SK-N-SH (cell line): ENCODE measurements at regions not wholly inside any gene's neighbourhood (a gene's known extent, or its start where the extent isn't known, plus 50 kb on each side); places are given as distances from the start of the nearest gene placed in this dataset.

Experiments
- CTCF ChIA-PET: fragments of 300-600, 350-600 bp; formaldehyde crosslinking; extraction: SDS; loops from one replicate; lab custom pipeline; 2021; lab: Yijun Ruan, JAX
- POLR2A ChIA-PET: fragments of 350-600 bp; sonication (Branson Sonifier 250); formaldehyde crosslinking; extraction: SDS; loops from one replicate; lab custom pipeline; 2020; ENCODE audit warnings: antibody characterized with exemption, inconsistent platforms; lab: Yijun Ruan, JAX
- DNase-seq: peaks from one replicate; pipeline ENCODE4 v3.0.0; 2012
- H2AFZ ChIP-seq: fragments of 200-600 bp; sonication (generic); 2 replicates; pipeline ENCODE4 v1.8.1; 2016; ENCODE audit warnings: antibody characterized with exemption, mild to moderate bottlenecking, low read depth
- H3F3A ChIP-seq: fragments of 200-600 bp; sonication (generic); replicated peaks from 2 replicates; pipeline ENCODE3; 2016; ENCODE audit warnings: antibody characterized with exemption, mild to moderate bottlenecking; ENCODE audit not compliant: insufficient read depth
- H3K27ac ChIP-seq, 2 experiments: fragments of 200-500 bp in 1 of 2; fragments of 200-600 bp in 1 of 2; sonication (Bioruptor generic) in 1 of 2; sonication (generic), shearing (Covaris generic) in 1 of 2; 2 replicates each; pipeline versions ENCODE4 v1.5.1 to v1.6.1; 2014 to 2016; ENCODE audit warnings: low read depth in 2 of 2, inconsistent platforms in 1 of 2, low read length in 1 of 2, mild to moderate bottlenecking in 1 of 2, mixed read lengths in 1 of 2
- H3K27me3 ChIP-seq: fragments of 200-600 bp; sonication (generic), shearing (Covaris generic); 2 replicates; pipeline ENCODE4 v1.6.1; 2016; ENCODE audit warnings: mixed run types; ENCODE audit not compliant: insufficient read depth
- H3K36me3 ChIP-seq, 2 experiments: fragments of 200-500 bp in 1 of 2; fragments of 200-600 bp in 1 of 2; sonication (Bioruptor generic) in 1 of 2; sonication (generic) in 1 of 2; replicated peaks in 1 of 2; 2 replicates each; pipeline versions ENCODE3 to v1.5.1; 2014 to 2016; ENCODE audit warnings: low read length in 1 of 2, mild to moderate bottlenecking in 1 of 2; ENCODE audit not compliant: insufficient read depth in 2 of 2, control insufficient read depth in 1 of 2
- H3K4me1 ChIP-seq, 2 experiments: fragments of 200-500 bp in 1 of 2; fragments of 200-600 bp in 1 of 2; sonication (Bioruptor generic) in 1 of 2; sonication (generic), shearing (Covaris generic) in 1 of 2; 2 replicates each; pipeline versions ENCODE4 v1.5.1 to v1.6.1; 2014 to 2016; ENCODE audit warnings: low read depth in 1 of 2, low read length in 1 of 2, mixed run types in 1 of 2; ENCODE audit not compliant: insufficient read depth in 2 of 2, control insufficient read depth in 1 of 2
- H3K4me2 ChIP-seq: fragments of 200-600 bp; sonication (generic), shearing (Covaris generic); 2 replicates; pipeline ENCODE4 v1.6.1; 2017; ENCODE audit warnings: mixed run types
- H3K4me3 ChIP-seq, 2 experiments: fragments of 200-500 bp in 1 of 2; fragments of 200-600 bp in 1 of 2; sonication (Bioruptor generic) in 1 of 2; sonication (generic), shearing (Covaris generic) in 1 of 2; 2 replicates each; pipeline versions ENCODE4 v1.5.1 to v1.8.1; 2014 to 2016; ENCODE audit warnings: low read depth in 2 of 2, inconsistent platforms in 1 of 2, low read length in 1 of 2, mild to moderate bottlenecking in 1 of 2, mixed read lengths in 1 of 2, moderate library complexity in 1 of 2
- H3K79me2 ChIP-seq: fragments of 200-600 bp; sonication (generic); 2 replicates; pipeline ENCODE4 v1.8.1; 2017; ENCODE audit warnings: mild to moderate bottlenecking; ENCODE audit not compliant: insufficient read depth
- H3K9ac ChIP-seq: fragments of 200-600 bp; sonication (generic); 2 replicates; pipeline ENCODE4 v1.6.1; 2017; ENCODE audit warnings: mixed run types
- H3K9me2 ChIP-seq: fragments of 200-600 bp; sonication (generic); 2 replicates; pipeline ENCODE4 v1.6.1; 2017; ENCODE audit warnings: mixed run types
- H3K9me3 ChIP-seq: fragments of 200-600 bp; sonication (generic); 2 replicates; pipeline ENCODE4 v1.6.1; 2017; ENCODE audit warnings: mixed run types, mild to moderate bottlenecking, moderate library complexity
- H4K20me1 ChIP-seq: fragments of 200-600 bp; sonication (generic); 2 replicates; pipeline ENCODE4 v1.6.1; 2017; ENCODE audit warnings: mild to moderate bottlenecking, mixed run types; ENCODE audit not compliant: insufficient read depth
- ELF1 ChIP-seq: IDR thresholded peaks from 2 replicates; pipeline ENCODE4 v1.4.0; 2012
- EP300 ChIP-seq, 2 experiments: IDR thresholded peaks; 2 replicates each; pipeline versions ENCODE4 v1.4.0 to v1.6.1; 2012; ENCODE audit warnings: borderline replicate concordance in 1 of 2, low read depth in 1 of 2, low read length in 1 of 2
- FOXM1 ChIP-seq: IDR thresholded peaks from 2 replicates; pipeline ENCODE4 v1.4.0; 2012; ENCODE audit warnings: low read depth, mild to moderate bottlenecking
- GATA2 ChIP-seq: sonication (generic); formaldehyde crosslinking; IDR thresholded peaks from 2 replicates; pipeline ENCODE4 v1.5.0; 2020; ENCODE audit warnings: mild to moderate bottlenecking, missing genetic modification reagents
- JUND ChIP-seq: IDR thresholded peaks from 2 replicates; pipeline ENCODE4 v1.4.0; 2012
- MAX ChIP-seq: IDR thresholded peaks from 2 replicates; pipeline ENCODE4 v1.4.0; 2012; ENCODE audit warnings: low read depth
- MEF2A ChIP-seq: IDR thresholded peaks from 2 replicates; pipeline ENCODE4 v1.4.0; 2012; ENCODE audit warnings: low read depth, borderline replicate concordance
- NFIC ChIP-seq: IDR thresholded peaks from 2 replicates; pipeline ENCODE4 v1.4.0; 2012; ENCODE audit warnings: borderline replicate concordance
- REST ChIP-seq: IDR thresholded peaks from 2 replicates; pipeline ENCODE4 v1.6.1; 2012; ENCODE audit warnings: mild to moderate bottlenecking, low read depth, low read length, moderate library complexity
- RFX5 ChIP-seq: IDR thresholded peaks from 2 replicates; pipeline ENCODE4 v1.6.1; 2012; ENCODE audit warnings: mild to moderate bottlenecking, improper control_type of control experiment, low read length
- TAF1 ChIP-seq: IDR thresholded peaks from 2 replicates; pipeline ENCODE4 v1.6.1; 2012; ENCODE audit warnings: low read depth, mild to moderate bottlenecking, low read length, moderate library complexity, borderline replicate concordance
- TCF12 ChIP-seq: IDR thresholded peaks from 2 replicates; pipeline ENCODE4 v1.4.0; 2012
- YY1 ChIP-seq: IDR thresholded peaks from 2 replicates; pipeline ENCODE4 v1.4.0; 2012; ENCODE audit warnings: low read depth, mild to moderate bottlenecking
- WGBS: methylation state at CpG from one replicate; pipeline ENCODE4 v1.1.6; 2017; ENCODE audit warnings: low lambda C conversion rate; 5-methylcytosine and 5-hydroxymethylcytosine counted together
- TF ChIP-seq, protein P1 (sequence below): IDR thresholded peaks from 2 replicates; pipeline ENCODE4 v1.4.0; 2012; ENCODE audit warnings: low read depth, borderline replicate concordance
- TF ChIP-seq, protein P2 (sequence below): IDR thresholded peaks from 2 replicates; pipeline ENCODE4 v1.4.0; 2012; ENCODE audit warnings: low read depth, borderline replicate concordance

DNA sequence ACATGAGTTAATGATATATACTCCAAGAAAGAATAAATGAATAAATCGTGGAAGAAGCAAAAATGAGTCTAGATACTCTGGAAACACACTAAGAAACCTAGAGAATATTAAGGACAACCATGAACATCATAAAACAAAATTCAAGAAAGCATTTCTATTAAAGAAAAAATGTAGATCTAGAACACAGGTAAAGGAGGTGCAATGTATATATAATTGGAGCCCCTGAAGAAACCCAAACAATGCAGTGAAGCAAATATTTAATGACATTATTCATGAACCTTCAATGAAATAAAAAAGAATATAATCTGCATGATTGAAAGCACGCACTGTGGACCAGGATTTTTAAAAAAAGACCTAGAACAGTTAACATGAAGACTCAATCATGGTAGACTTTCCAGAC is 150.1 kb downstream of the ATPSCKMT start:
- POLR2A ChIA-PET = no interaction called here
- Histone ChIP-seq H3K4me3 (no peak overlapping the region), H3K27me3 (no peaks in the 10 kb centered on the region), H2AFZ (no peak overlapping the region), H3K9ac (no peak overlapping the region), H3K79me2 (no peaks in the 10 kb centered on the region), H4K20me1 (no peaks in the 10 kb centered on the region), H3K9me2 (no peaks in the 10 kb centered on the region), H3K9me3 (no peaks in the 10 kb centered on the region), H3K4me2 (no peak overlapping the region), H3K36me3 (no peaks in the 10 kb centered on the region), H3K27ac (no peak overlapping the region), H3K4me1 (no peaks in the 10 kb centered on the region), H3F3A (no peaks in the 10 kb centered on the region)
- TF ChIP-seq ELF1 (no peak), GATA2 (CRISPR knock-in tag) (no peak), FOXM1 (no peak), RFX5 (no peak), JUND (no peak), REST (no peak), TAF1 (no peak), MAX (no peak), EP300 (IDR thresholded peaks at IDR 0.05; ENCODE audit: borderline replicate concordance in 1 of 2, low read depth in 1 of 2, low read length in 1 of 2) (no peak), YY1 (no peak), NFIC (no peak), TCF12 (no peak), MEF2A (no peak)
- TF ChIP-seq, protein P1, sequence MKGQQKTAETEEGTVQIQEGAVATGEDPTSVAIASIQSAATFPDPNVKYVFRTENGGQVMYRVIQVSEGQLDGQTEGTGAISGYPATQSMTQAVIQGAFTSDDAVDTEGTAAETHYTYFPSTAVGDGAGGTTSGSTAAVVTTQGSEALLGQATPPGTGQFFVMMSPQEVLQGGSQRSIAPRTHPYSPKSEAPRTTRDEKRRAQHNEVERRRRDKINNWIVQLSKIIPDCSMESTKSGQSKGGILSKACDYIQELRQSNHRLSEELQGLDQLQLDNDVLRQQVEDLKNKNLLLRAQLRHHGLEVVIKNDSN = no peak
- TF ChIP-seq, protein P2, sequence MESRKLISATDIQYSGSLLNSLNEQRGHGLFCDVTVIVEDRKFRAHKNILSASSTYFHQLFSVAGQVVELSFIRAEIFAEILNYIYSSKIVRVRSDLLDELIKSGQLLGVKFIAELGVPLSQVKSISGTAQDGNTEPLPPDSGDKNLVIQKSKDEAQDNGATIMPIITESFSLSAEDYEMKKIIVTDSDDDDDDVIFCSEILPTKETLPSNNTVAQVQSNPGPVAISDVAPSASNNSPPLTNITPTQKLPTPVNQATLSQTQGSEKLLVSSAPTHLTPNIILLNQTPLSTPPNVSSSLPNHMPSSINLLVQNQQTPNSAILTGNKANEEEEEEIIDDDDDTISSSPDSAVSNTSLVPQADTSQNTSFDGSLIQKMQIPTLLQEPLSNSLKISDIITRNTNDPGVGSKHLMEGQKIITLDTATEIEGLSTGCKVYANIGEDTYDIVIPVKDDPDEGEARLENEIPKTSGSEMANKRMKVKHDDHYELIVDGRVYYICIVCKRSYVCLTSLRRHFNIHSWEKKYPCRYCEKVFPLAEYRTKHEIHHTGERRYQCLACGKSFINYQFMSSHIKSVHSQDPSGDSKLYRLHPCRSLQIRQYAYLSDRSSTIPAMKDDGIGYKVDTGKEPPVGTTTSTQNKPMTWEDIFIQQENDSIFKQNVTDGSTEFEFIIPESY = no peak
- WGBS = 25% methylated on average over 2 of the region's 2 CpGs
- DNase-seq = no peak
- CTCF ChIA-PET = no interaction called here
